HepG2 (cell line): ENCODE measurements at regions not wholly inside any gene's neighbourhood (a gene's known extent, or its start where the extent isn't known, plus 50 kb on each side); places are given as distances from the start of the nearest gene placed in this dataset.

Source experiments
- ATAC-seq: fragments of 200-7000 bp; cut with Tn5 transposase; 3 replicates; pipeline ENCODE4 v1.9.1; 2020; ENCODE audit warnings: mild to moderate bottlenecking, moderate library complexity
- BruUV-seq: library from RNA; stranded (reverse); fragments of 400-500 nt; replicated peaks from 2 replicates; lab custom pipeline; 2021; lab: Mats Ljungman, UMichigan
- CTCF ChIA-PET: fragments of 300-600 bp; formaldehyde crosslinking; extraction: SDS; loops from one replicate; lab custom pipeline; 2021; ENCODE audit warnings: low total read pairs, inconsistent platforms, low intra/inter-chr PET ratio; lab: Yijun Ruan, JAX
- POLR2A ChIA-PET: fragments of 350-600 bp; sonication (Branson Sonifier 250); formaldehyde crosslinking; loops from one replicate; lab custom pipeline; 2020; ENCODE audit warnings: antibody characterized with exemption, inconsistent platforms; lab: Yijun Ruan, JAX
- DNase-seq: peaks from one replicate; pipeline ENCODE4 v3.0.0-alpha.2; 2015; ENCODE audit warnings: low spot score
- FAIRE-seq: peaks from 3 replicates; lab custom pipeline; 2011; peaks lifted over from hg19 to GRCh38; lab: Jason Lieb, UNC
- H2AFZ ChIP-seq: one replicate; pipeline ENCODE4 v1.6.1; 2011; ENCODE audit warnings: low read length, inconsistent platforms
- H3K27ac ChIP-seq: fragments of 300-600 bp; 3 replicates; pipeline ENCODE4 v1.8.0; 2011; ENCODE audit warnings: mixed run types, mild to moderate bottlenecking, mixed read lengths, low read length, inconsistent platforms; ENCODE audit not compliant: insufficient read depth; ENCODE audit errors: extremely low read length
- H3K27me3 ChIP-seq, 2 experiments: fragments of 200-600 bp in 1 of 2; 2 replicates in 1 of 2; 3 replicates in 1 of 2; pipeline versions ENCODE4 v1.6.0 to v1.8.0; 2011; ENCODE audit warnings: low read length in 2 of 2, mild to moderate bottlenecking in 2 of 2, moderate library complexity in 2 of 2, inconsistent platforms in 1 of 2; ENCODE audit not compliant: insufficient read depth in 2 of 2, control insufficient read depth in 1 of 2
- H3K36me3 ChIP-seq, 2 experiments: fragments of 200-600 bp in 1 of 2; replicated peaks in 1 of 2; 2 replicates in 1 of 2; 3 replicates in 1 of 2; pipeline versions ENCODE4 v1.5.1 to v1.8.0; 2011; ENCODE audit warnings: low read length in 2 of 2, inconsistent platforms in 1 of 2; ENCODE audit not compliant: insufficient read depth in 2 of 2, control insufficient read depth in 1 of 2
- H3K4me1 ChIP-seq: 2 replicates; pipeline ENCODE4 v1.5.1; 2012; ENCODE audit warnings: low read length, inconsistent platforms; ENCODE audit not compliant: insufficient read depth
- H3K4me2 ChIP-seq: 2 replicates; pipeline ENCODE4 v1.6.0; 2011; ENCODE audit warnings: low read depth, low read length, inconsistent platforms
- H3K4me3 ChIP-seq, 3 experiments: fragments of 200-600 bp in 1 of 3; sonication (generic), shearing (Covaris generic) in 1 of 3; replicated peaks in 1 of 3; 2 replicates each; pipeline ENCODE4 v1.5.1; 2011 to 2016; ENCODE audit warnings: low read length in 3 of 3, inconsistent platforms in 2 of 3, low read depth in 2 of 3, mild to moderate bottlenecking in 2 of 3, control low read depth in 1 of 3, mixed read lengths in 1 of 3; ENCODE audit not compliant: insufficient read depth in 1 of 3
- H3K79me2 ChIP-seq: one replicate; pipeline ENCODE4 v1.6.1; 2011; ENCODE audit warnings: low read length, inconsistent platforms; ENCODE audit not compliant: insufficient read depth
- H3K9ac ChIP-seq: 2 replicates; pipeline ENCODE4 v1.6.0; 2011; ENCODE audit warnings: mild to moderate bottlenecking, low read depth, low read length, inconsistent platforms; ENCODE audit not compliant: insufficient read depth
- H3K9me3 ChIP-seq: 2 replicates; pipeline ENCODE4 v1.5.1; 2012; ENCODE audit warnings: mild to moderate bottlenecking, low read length
- H4K20me1 ChIP-seq: 2 replicates; pipeline ENCODE4 v1.6.0; 2011; ENCODE audit warnings: inconsistent platforms, mild to moderate bottlenecking, low read length, moderate library complexity; ENCODE audit not compliant: insufficient read depth
- BRCA1 ChIP-seq: sonication (generic); formaldehyde crosslinking; IDR thresholded peaks from 2 replicates; pipeline ENCODE4 v1.4.0; 2020; ENCODE audit warnings: missing genetic modification reagents
- BRD4 ChIP-seq: sonication (generic); formaldehyde crosslinking; IDR thresholded peaks from 2 replicates; pipeline ENCODE4 v1.4.0; 2020; ENCODE audit warnings: missing genetic modification reagents
- CREB1 ChIP-seq, 2 experiments: fragments of 450-650 bp in 1 of 2; IDR thresholded peaks; 2 replicates each; pipeline ENCODE4 v1.6.1; 2016 to 2017; ENCODE audit warnings: control low read depth in 1 of 2, mild to moderate bottlenecking in 1 of 2, missing compliant biosample characterization in 1 of 2, missing genetic modification characterization in 1 of 2
- MTERF4 ChIP-seq: sonication (generic); formaldehyde crosslinking; IDR thresholded peaks from 2 replicates; pipeline ENCODE4 v1.8.0; 2023; ENCODE audit warnings: mild to moderate bottlenecking, missing genetic modification reagents
- NFE2L1 ChIP-seq: sonication (generic); formaldehyde crosslinking; IDR thresholded peaks from 2 replicates; pipeline ENCODE4 v1.4.0; 2020; ENCODE audit warnings: missing genetic modification reagents, mild to moderate bottlenecking, borderline replicate concordance
- SALL2 ChIP-seq: sonication (generic); formaldehyde crosslinking; IDR thresholded peaks from 2 replicates; pipeline ENCODE4 v1.8.1; 2023; ENCODE audit warnings: mild to moderate bottlenecking, missing genetic modification reagents, inconsistent platforms
- TCF12 ChIP-seq, 2 experiments: fragments of 450-650 bp in 1 of 2; sonication (generic) in 1 of 2; formaldehyde crosslinking in 1 of 2; IDR thresholded peaks; 2 replicates each; pipeline versions ENCODE4 v1.6.1 to v1.8.0; 2017 to 2022; ENCODE audit warnings: antibody characterized with exemption in 1 of 2, mild to moderate bottlenecking in 1 of 2, missing genetic modification reagents in 1 of 2, moderate library complexity in 1 of 2
- ZNF160 ChIP-seq: sonication (generic); formaldehyde crosslinking; IDR thresholded peaks from 2 replicates; pipeline ENCODE4 v1.8.0; 2022; ENCODE audit warnings: mild to moderate bottlenecking, inconsistent platforms, missing genetic modification reagents
- ZNF256 ChIP-seq: sonication (generic); formaldehyde crosslinking; conservative IDR thresholded peaks from 2 replicates; pipeline ENCODE4 v1.4.0; 2020; ENCODE audit warnings: missing genetic modification reagents
- WGBS: methylation state at CpG from one replicate; pipeline ENCODE4 v1.1.6; 2017; ENCODE audit warnings: low lambda C conversion rate; 5-methylcytosine and 5-hydroxymethylcytosine counted together
- in situ Hi-C: cut with HindIII; loops from 2 replicates; pipeline ENCODE4 v1.10.0; 2017; ENCODE audit warnings: low pct_unique_long_range_greater_than_20kb; ENCODE audit not compliant: extremely low pct_ligation_motif_present
- intact Hi-C: fragments of 100-400 bp; cut with micrococcal nuclease; formaldehyde crosslinking; loops from one replicate; pipeline ENCODE4 v1.10.0; 2022; ENCODE audit not compliant: unreplicated experiment

- no peak overlapping the region for H3K4me2 ChIP-seq
- ChIA-PET CTCF (no interaction called here), POLR2A (no interaction called here)
- no TSS peak for BruUV-seq
- no peaks in the 10 kb centered on the region for H4K20me1 ChIP-seq
- DNase-seq (no peak), ATAC-seq (no peak), FAIRE-seq (no peak)
- TF ChIP-seq MTERF4 (CRISPR knock-in tag) = no peak
- no peak for TF ChIP-seq SALL2
- no peak for TF ChIP-seq TCF12 (IDR thresholded peaks at IDR 0.05)
- no peak for TF ChIP-seq TCF12 (CRISPR knock-in tag; IDR thresholded peaks at IDR 0.05)
- TF ChIP-seq CREB1 (IDR thresholded peaks at IDR 0.05) = no peak
- no peak for TF ChIP-seq CREB1 (CRISPR knock-in tag; IDR thresholded peaks at IDR 0.05)
- no peak for TF ChIP-seq ZNF256 (CRISPR knock-in tag)
- no peak for TF ChIP-seq ZNF160 (CRISPR knock-in tag)
- TF ChIP-seq NFE2L1 = no peak
- TF ChIP-seq BRD4 (CRISPR knock-in tag) = no peak
- no peak for TF ChIP-seq BRCA1 (CRISPR knock-in tag)
- H3K27me3 ChIP-seq = peaks cover 0 to 6% of the 10 kb centered on the region in 2 experiments; a peak in 1 of 5 replicates
- intact Hi-C loops = no loop called here
- no peak overlapping the region for H3K4me3 ChIP-seq
- 47% methylated on average over 6 of the region's 6 CpGs for WGBS
- H3K27ac ChIP-seq = no peak overlapping the region
- in situ Hi-C loops = loop anchor here (25.0 kb wide), 1 partner anchor 836 kb away; no protein-coding TSS in a partner anchor
- H3K9me3 ChIP-seq = no peaks in the 10 kb centered on the region
- H3K36me3 ChIP-seq = no peaks in the 10 kb centered on the region
- no peaks in the 10 kb centered on the region for H3K4me1 ChIP-seq
- no peak overlapping the region for H2AFZ ChIP-seq
- no peaks in the 10 kb centered on the region for H3K79me2 ChIP-seq
- no peak overlapping the region for H3K9ac ChIP-seq
These were observed 99.4 kb upstream of the LSM6 start for GRCh38 chr4:146076081-146076480.
